Loucy (cell line): ENCODE measurements at regions not wholly inside any gene's neighbourhood (a gene's known extent, or its start where the extent isn't known, plus 50 kb on each side); places are given as distances from the start of the nearest gene placed in this dataset.

Experiments used
- H2AFZ ChIP-seq: fragments of 200-600 bp; sonication (generic); 2 replicates; pipeline ENCODE4 v1.6.0; 2016; ENCODE audit warnings: antibody characterized with exemption, mild to moderate bottlenecking, low read length, moderate library complexity
- H3F3A ChIP-seq: fragments of 200-600 bp; 2 replicates; pipeline ENCODE4 v1.6.0; 2016; ENCODE audit warnings: antibody characterized with exemption, low read depth, mild to moderate bottlenecking
- H3K27me3 ChIP-seq: fragments of 200-600 bp; sonication (generic); 2 replicates; pipeline ENCODE4 v1.6.1; 2014; ENCODE audit warnings: low read length, mild to moderate bottlenecking; ENCODE audit not compliant: insufficient read depth, poor library complexity, severe bottlenecking
- H3K36me3 ChIP-seq: fragments of 200-600 bp; sonication (generic); 2 replicates; pipeline ENCODE4 v1.6.1; 2016; ENCODE audit warnings: low read length; ENCODE audit not compliant: insufficient read depth
- H3K4me1 ChIP-seq: fragments of 200-600 bp; sonication (generic); 2 replicates; pipeline ENCODE4 v1.5.1; 2014; ENCODE audit warnings: low read length, mild to moderate bottlenecking; ENCODE audit not compliant: insufficient read depth, poor library complexity, severe bottlenecking
- H3K4me2 ChIP-seq: fragments of 200-600 bp; sonication (generic); 2 replicates; pipeline ENCODE4 v1.6.0; 2014; ENCODE audit warnings: antibody characterized with exemption, low read length, low read depth, mild to moderate bottlenecking; ENCODE audit not compliant: poor library complexity, severe bottlenecking
- H3K4me3 ChIP-seq: fragments of 200-600 bp; sonication (generic); 2 replicates; pipeline ENCODE4 v1.5.1; 2014; ENCODE audit warnings: low read length, mild to moderate bottlenecking, mixed read lengths; ENCODE audit not compliant: poor library complexity, severe bottlenecking
- H3K79me2 ChIP-seq: fragments of 200-600 bp; sonication (generic); 2 replicates; pipeline ENCODE4 v1.6.1; 2014; ENCODE audit warnings: low read length; ENCODE audit not compliant: insufficient read depth
- H3K9ac ChIP-seq: fragments of 200-600 bp; sonication (generic); 2 replicates; pipeline ENCODE4 v1.6.0; 2014; ENCODE audit warnings: mild to moderate bottlenecking, low read depth, low read length, moderate library complexity; ENCODE audit not compliant: poor library complexity, severe bottlenecking
- H3K9me2 ChIP-seq: fragments of 200-600 bp; sonication (generic); replicated peaks from 2 replicates; pipeline ENCODE4 v1.6.1; 2016; ENCODE audit warnings: low read depth, low read length, mixed read lengths
- H3K9me3 ChIP-seq: fragments of 200-600 bp; sonication (generic); 2 replicates; pipeline ENCODE4 v1.6.1; 2014; ENCODE audit warnings: mild to moderate bottlenecking, antibody characterized with exemption, low read length, low read depth; ENCODE audit not compliant: insufficient read depth
- H4K20me1 ChIP-seq: fragments of 200-600 bp; sonication (generic); 2 replicates; pipeline ENCODE4 v1.6.0; 2014; ENCODE audit warnings: antibody characterized with exemption, low read length, mild to moderate bottlenecking; ENCODE audit not compliant: insufficient read depth, poor library complexity, severe bottlenecking
- CTCF ChIP-seq: fragments of 200-600 bp; sonication (generic); conservative IDR thresholded peaks from 2 replicates; pipeline ENCODE4 v1.5.1; 2014; ENCODE audit warnings: mild to moderate bottlenecking, antibody characterized with exemption, low read length
- EZH2phosphoT487 ChIP-seq: fragments of 200-600 bp; IDR thresholded peaks from 2 replicates; pipeline ENCODE4 v1.6.1; 2018; ENCODE audit warnings: antibody characterized with exemption, mild to moderate bottlenecking, moderate library complexity, borderline replicate concordance

DNA sequence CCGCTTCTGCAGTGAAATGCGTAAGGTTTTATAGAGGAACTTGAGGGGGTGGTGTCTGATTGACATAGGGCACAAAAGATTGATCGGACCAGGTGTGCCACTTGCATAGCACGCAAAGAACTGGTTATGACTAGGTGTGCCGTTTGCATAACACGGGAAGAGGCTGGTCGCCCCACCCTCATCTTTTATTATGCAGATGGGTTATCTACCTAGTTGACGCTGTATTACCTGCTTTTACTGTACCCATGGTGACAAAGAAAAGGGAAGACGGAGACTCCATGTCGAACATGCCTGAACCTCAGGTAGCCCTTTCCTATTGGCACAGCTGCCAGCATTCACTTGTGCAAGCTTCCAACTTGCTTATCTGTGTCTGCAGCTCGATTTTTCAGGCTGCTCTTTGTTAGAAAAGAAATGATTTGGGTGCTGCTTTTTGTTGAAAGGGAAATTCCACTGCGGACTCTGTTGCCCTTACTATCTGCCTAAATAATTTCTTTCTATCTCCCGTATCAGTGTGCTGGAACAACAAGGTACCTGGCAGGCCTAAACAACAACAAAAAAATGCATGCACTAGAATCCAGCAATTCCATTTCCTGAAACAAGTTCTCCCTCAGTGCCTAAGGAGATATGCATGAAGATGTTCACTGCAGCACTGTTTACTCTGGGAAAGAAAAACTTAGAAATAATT lies 194.4 kb upstream of the KAZN start:
- TF ChIP-seq CTCF (no peak), EZH2phosphoT487 (no peak)
- Histone ChIP-seq H3K9me2 (no peaks in the 10 kb centered on the region), H3K36me3 (no peaks in the 10 kb centered on the region), H3K4me3 (no peak overlapping the region), H3K27me3 (no peaks in the 10 kb centered on the region), H3F3A (no peaks in the 10 kb centered on the region), H3K9me3 (no peaks in the 10 kb centered on the region), H2AFZ (no peak overlapping the region), H3K9ac (no peak overlapping the region), H3K79me2 (no peaks in the 10 kb centered on the region), H4K20me1 (no peaks in the 10 kb centered on the region), H3K4me1 (no peaks in the 10 kb centered on the region), H3K4me2 (no peak overlapping the region)

GRCh38 chr1:14404862-14405301 lies 193.6 kb upstream of the KAZN start:
- Histone ChIP-seq H3K79me2 (no peaks in the 10 kb centered on the region), H3K9me3 (no peaks in the 10 kb centered on the region), H4K20me1 (no peaks in the 10 kb centered on the region), H3F3A (no peaks in the 10 kb centered on the region), H3K4me1 (no peaks in the 10 kb centered on the region), H2AFZ (no peak overlapping the region), H3K9ac (no peak overlapping the region), H3K4me2 (no peak overlapping the region), H3K4me3 (no peak overlapping the region), H3K27me3 (no peaks in the 10 kb centered on the region), H3K9me2 (no peaks in the 10 kb centered on the region), H3K36me3 (no peaks in the 10 kb centered on the region)
- TF ChIP-seq CTCF (no peak), EZH2phosphoT487 (no peak)

DNA sequence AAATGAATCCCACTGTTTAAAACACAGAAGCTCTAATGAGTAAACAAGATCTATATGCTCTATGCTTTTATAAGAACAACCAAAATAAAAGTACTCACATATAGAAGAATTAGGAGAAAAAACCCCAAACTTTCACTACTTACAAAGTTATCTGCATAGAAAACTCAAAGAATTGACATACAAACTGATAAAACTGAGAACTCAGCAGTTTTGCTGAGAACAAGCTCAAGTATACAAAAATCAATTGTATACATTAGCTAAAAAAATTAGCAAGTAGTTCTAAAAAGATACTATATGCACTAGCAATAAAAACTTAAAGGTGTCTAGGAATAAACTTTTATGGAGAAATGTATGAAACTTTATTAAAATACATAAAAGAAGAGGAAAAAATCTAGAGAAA lies 186.2 kb upstream of the KAZN start:
- no peaks in the 10 kb centered on the region for H3F3A ChIP-seq
- no peaks in the 10 kb centered on the region for H3K9me3 ChIP-seq
- H2AFZ ChIP-seq, result no peak overlapping the region
- H3K4me1 ChIP-seq, result no peaks in the 10 kb centered on the region
- TF ChIP-seq EZH2phosphoT487 (no peak), CTCF (no peak)
- no peaks in the 10 kb centered on the region for H3K79me2 ChIP-seq
- H3K4me3 ChIP-seq, result no peak overlapping the region
- no peaks in the 10 kb centered on the region for H4K20me1 ChIP-seq
- H3K36me3 ChIP-seq, result no peaks in the 10 kb centered on the region
- H3K4me2 ChIP-seq, result no peak overlapping the region
- H3K9ac ChIP-seq, result no peak overlapping the region
- no peaks in the 10 kb centered on the region for H3K9me2 ChIP-seq
- H3K27me3 ChIP-seq, result no peaks in the 10 kb centered on the region
